IMR-90 (cell line): ENCODE measurements at regions not wholly inside any gene's neighbourhood (a gene's known extent, or its start where the extent isn't known, plus 50 kb on each side); places are given as distances from the start of the nearest gene placed in this dataset.

ENCODE experiments used
- ATAC-seq: fragments of 200-7000 bp; cut with Tn5 transposase; 2 replicates; pipeline ENCODE4 v1.9.1; 2020; ENCODE audit warnings: low read depth, mild to moderate bottlenecking, moderate library complexity
- BruUV-seq: library from RNA; stranded (reverse); fragments of 400-500 nt; replicated peaks from 2 replicates; lab custom pipeline; 2021; lab: Mats Ljungman, UMichigan
- CTCF ChIA-PET: fragments of 300-600 bp; formaldehyde crosslinking; extraction: SDS; loops from one replicate; lab custom pipeline; 2021; ENCODE audit warnings: antibody characterized with exemption; lab: Yijun Ruan, JAX
- POLR2A ChIA-PET: fragments of 300-600 bp; sonication (Branson Sonifier 250); formaldehyde crosslinking; loops from one replicate; lab custom pipeline; 2022; ENCODE audit warnings: antibody characterized with exemption; ENCODE audit not compliant: unreplicated experiment; lab: Charles Lee
- DNase-seq: peaks from one replicate; pipeline ENCODE4 v3.0.0; 2013
- H2AFZ ChIP-seq: replicated peaks from 2 replicates; pipeline ENCODE3; 2013; ENCODE audit warnings: low read length, mild to moderate bottlenecking; ENCODE audit not compliant: poor library complexity
- H2AK5ac ChIP-seq: 2 replicates; pipeline ENCODE4 v1.6.1; 2013; ENCODE audit warnings: low read depth, low read length, inconsistent platforms
- H2AK9ac ChIP-seq: replicated peaks from 2 replicates; pipeline ENCODE3; 2013; ENCODE audit warnings: mild to moderate bottlenecking, low read depth, low read length, moderate library complexity; ENCODE audit not compliant: poor library complexity
- H2BK120ac ChIP-seq: 2 replicates; pipeline ENCODE4 v1.6.1; 2013; ENCODE audit warnings: low read depth, low read length, inconsistent platforms
- H2BK15ac ChIP-seq: 3 replicates; pipeline ENCODE4 v1.6.1; 2013; ENCODE audit warnings: low read depth, low read length, inconsistent platforms
- H2BK20ac ChIP-seq: 2 replicates; pipeline ENCODE4 v1.6.1; 2013; ENCODE audit warnings: low read depth, mild to moderate bottlenecking, inconsistent platforms, low read length, moderate library complexity
- H2BK5ac ChIP-seq: 2 replicates; pipeline ENCODE4 v1.6.1; 2013; ENCODE audit warnings: mild to moderate bottlenecking, low read depth, low read length, inconsistent platforms; ENCODE audit not compliant: poor library complexity, severe bottlenecking
- H3K14ac ChIP-seq: replicated peaks from 2 replicates; pipeline ENCODE4 v1.6.1; 2013; ENCODE audit warnings: low read depth, low read length, inconsistent platforms
- H3K18ac ChIP-seq: 2 replicates; pipeline ENCODE4 v1.6.1; 2013; ENCODE audit warnings: low read depth, low read length, control low read depth
- H3K23ac ChIP-seq: 2 replicates; pipeline ENCODE4 v1.6.1; 2013; ENCODE audit warnings: low read depth, low read length, inconsistent platforms
- H3K27ac ChIP-seq: 2 replicates; pipeline ENCODE4 v1.5.1; 2013; ENCODE audit warnings: mild to moderate bottlenecking, control low read depth, low read length; ENCODE audit not compliant: insufficient read depth
- H3K27me3 ChIP-seq: 2 replicates; pipeline ENCODE4 v1.6.1; 2013; ENCODE audit warnings: low read length; ENCODE audit not compliant: control insufficient read depth, insufficient read depth
- H3K36me3 ChIP-seq: 2 replicates; pipeline ENCODE4 v1.6.1; 2013; ENCODE audit warnings: low read length, mixed read lengths; ENCODE audit not compliant: control insufficient read depth, insufficient read depth
- H3K4ac ChIP-seq: 2 replicates; pipeline ENCODE4 v1.6.1; 2013; ENCODE audit warnings: low read depth, low read length, inconsistent platforms
- H3K4me1 ChIP-seq: 2 replicates; pipeline ENCODE4 v1.6.1; 2013; ENCODE audit warnings: low read length, mixed read lengths; ENCODE audit not compliant: control insufficient read depth, insufficient read depth
- H3K4me2 ChIP-seq: 2 replicates; pipeline ENCODE4 v1.6.1; 2013; ENCODE audit warnings: low read depth, mild to moderate bottlenecking, control low read depth, low read length, moderate library complexity
- H3K4me3 ChIP-seq: 2 replicates; pipeline ENCODE4 v1.5.1; 2013; ENCODE audit warnings: low read depth, mild to moderate bottlenecking, control low read depth, low read length, moderate library complexity; ENCODE audit not compliant: insufficient read depth
- H3K56ac ChIP-seq: 2 replicates; pipeline ENCODE4 v1.6.1; 2013; ENCODE audit warnings: low read length, inconsistent platforms; ENCODE audit not compliant: insufficient read depth; ENCODE audit errors: extremely low read depth
- H3K79me1 ChIP-seq, 2 experiments: 2 replicates each; pipeline ENCODE4 v1.6.1; 2013; ENCODE audit warnings: low read length in 2 of 2, inconsistent platforms in 1 of 2, low read depth in 1 of 2
- H3K9ac ChIP-seq: 2 replicates; pipeline ENCODE4 v1.6.1; 2013; ENCODE audit warnings: low read depth, low read length, control low read depth
- H3K9me1 ChIP-seq: 2 replicates; pipeline ENCODE4 v1.6.1; 2013; ENCODE audit warnings: low read length, inconsistent platforms; ENCODE audit not compliant: insufficient read depth
- H3K9me3 ChIP-seq: 2 replicates; pipeline ENCODE4 v1.6.1; 2013; ENCODE audit warnings: low read length; ENCODE audit not compliant: control insufficient read depth, insufficient read depth
- H4K20me1 ChIP-seq: 2 replicates; pipeline ENCODE4 v1.6.1; 2013; ENCODE audit warnings: low read length, inconsistent platforms; ENCODE audit not compliant: insufficient read depth
- H4K5ac ChIP-seq: 2 replicates; pipeline ENCODE4 v1.6.1; 2013; ENCODE audit warnings: mild to moderate bottlenecking, low read depth, low read length, control low read depth
- H4K8ac ChIP-seq, 2 experiments: 2 replicates each; pipeline ENCODE4 v1.6.1; 2013; ENCODE audit warnings: low read depth in 2 of 2, low read length in 2 of 2, control low read depth in 1 of 2, inconsistent platforms in 1 of 2
- H4K91ac ChIP-seq: 2 replicates; pipeline ENCODE4 v1.6.1; 2013; ENCODE audit warnings: low read depth, low read length, inconsistent platforms; ENCODE audit not compliant: insufficient read depth
- BHLHE40 ChIP-seq: fragments of 150-350 bp; IDR thresholded peaks from 2 replicates; pipeline ENCODE4 v1.6.1; 2016; ENCODE audit warnings: mild to moderate bottlenecking, low read depth, low read length
- CEBPB ChIP-seq: IDR thresholded peaks from 2 replicates; pipeline ENCODE4 v1.6.1; 2012; ENCODE audit warnings: low read depth, low read length, improper control_type of control experiment
- CHD1 ChIP-seq: IDR thresholded peaks from 2 replicates; pipeline ENCODE4 v1.6.1; 2012; ENCODE audit warnings: low read depth, low read length, improper control_type of control experiment
- ELK1 ChIP-seq: fragments of 150-350 bp; IDR thresholded peaks from 2 replicates; pipeline ENCODE4 v1.6.1; 2016; ENCODE audit warnings: low read depth, mild to moderate bottlenecking, low read length, moderate library complexity, borderline replicate concordance
- MAFK ChIP-seq: IDR thresholded peaks from 2 replicates; pipeline ENCODE4 v1.6.1; 2012; ENCODE audit warnings: low read depth, low read length, improper control_type of control experiment
- MAZ ChIP-seq: IDR thresholded peaks from 2 replicates; pipeline ENCODE4 v1.6.1; 2012; ENCODE audit warnings: low read depth, mild to moderate bottlenecking, low read length, improper control_type of control experiment, moderate library complexity, borderline replicate concordance
- RFX5 ChIP-seq: IDR thresholded peaks from 2 replicates; pipeline ENCODE4 v1.8.0; 2012; ENCODE audit warnings: low read depth, mild to moderate bottlenecking, low read length, moderate library complexity
- WGBS, 2 experiments: methylation state at CpG; one replicate each; pipeline versions ENCODE4 v1.1.5 to v1.1.7; 2013; ENCODE audit warnings: missing lambda C conversion rate in 2 of 2; ENCODE audit not compliant: insufficient read length in 1 of 2; ENCODE audit errors: extremely low coverage in 2 of 2; 5-methylcytosine and 5-hydroxymethylcytosine counted together
- dilution Hi-C: fragments of 300-500 bp; cut with HindIII; formaldehyde crosslinking; loops from one replicate; pipeline ENCODE4 v1.14.3; 2018; ENCODE audit warnings: low sequenced_read_pairs; ENCODE audit not compliant: unreplicated experiment
- in situ Hi-C: fragments of 300-500 bp; cut with MboI; formaldehyde crosslinking; loops from 3 replicates; pipeline ENCODE4 v1.14.3; 2019; ENCODE audit warnings: low sequenced_read_pairs, inconsistent platforms, mixed read lengths
- intact Hi-C: fragments of 100-400 bp; cut with micrococcal nuclease; formaldehyde crosslinking; loops from 2 replicates; pipeline ENCODE4 v1.10.0; 2022
- TF ChIP-seq, protein P1 (sequence below): fragments of 150-350 bp; IDR thresholded peaks from 2 replicates; pipeline ENCODE4 v1.6.1; 2017; ENCODE audit warnings: mild to moderate bottlenecking, antibody characterized with exemption, low read length, low read depth

DNA sequence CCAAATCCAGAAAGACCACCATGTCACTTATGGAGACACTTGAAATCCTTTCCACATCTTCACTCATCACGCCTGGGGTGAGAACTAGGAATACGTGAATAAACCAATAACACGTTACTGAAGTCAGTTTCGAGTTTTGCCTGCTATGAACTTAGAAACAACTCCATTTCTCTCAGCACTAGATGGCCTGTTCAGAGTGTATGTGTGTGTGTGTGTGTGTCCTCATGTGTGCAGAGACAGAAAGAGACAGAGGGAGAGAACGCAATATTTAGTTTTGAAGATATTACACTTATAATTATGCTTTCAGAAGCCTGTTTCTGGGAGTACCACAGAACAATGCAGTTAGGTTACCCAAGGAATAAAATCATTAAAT, 81.2 kb upstream of the CCN6 start:
- WGBS, 2 experiments: no CpG with 5 or more reads among the region's 5 CpGs
- peak overlapping the region; percentile 83 for H3K4ac ChIP-seq
- peak overlapping the region; percentile 73 for H2BK20ac ChIP-seq
- peak overlapping the region; percentile 76 for H4K5ac ChIP-seq
- TF ChIP-seq CHD1 (no peak), MAFK (no peak), CEBPB (no peak), ELK1 (no peak), RFX5 (no peak), MAZ (no peak), BHLHE40 (no peak)
- TF ChIP-seq, protein P1, sequence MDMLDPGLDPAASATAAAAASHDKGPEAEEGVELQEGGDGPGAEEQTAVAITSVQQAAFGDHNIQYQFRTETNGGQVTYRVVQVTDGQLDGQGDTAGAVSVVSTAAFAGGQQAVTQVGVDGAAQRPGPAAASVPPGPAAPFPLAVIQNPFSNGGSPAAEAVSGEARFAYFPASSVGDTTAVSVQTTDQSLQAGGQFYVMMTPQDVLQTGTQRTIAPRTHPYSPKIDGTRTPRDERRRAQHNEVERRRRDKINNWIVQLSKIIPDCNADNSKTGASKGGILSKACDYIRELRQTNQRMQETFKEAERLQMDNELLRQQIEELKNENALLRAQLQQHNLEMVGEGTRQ: no peak
- intact Hi-C loops (loop anchor here (2.0 to 5.0 kb wide), 2 partner anchors 70 to 100 kb away; partner anchors contain the start of gene FYN), dilution Hi-C loops (no loop called here), in situ Hi-C loops (no loop called here)
- peak overlapping the region; percentile 84 for H4K91ac ChIP-seq
- peak overlapping the region; percentile 96 for H2BK5ac ChIP-seq
- H3K9me3 ChIP-seq: no peaks in the 10 kb centered on the region
- H3K27me3 ChIP-seq: no peaks in the 10 kb centered on the region; the same call in 1 of the 2 replicates
- POLR2A ChIA-PET: no interaction called here
- H4K8ac ChIP-seq: peak overlapping the region; percentile 13 to 90
- H3K27ac ChIP-seq: peak overlapping the region; percentile 87; the same call in 1 of the 2 replicates
- no TSS peak for BruUV-seq
- H2AK9ac ChIP-seq: peak overlapping the region; percentile 49
- peak overlapping the region; percentile 76 for H2AK5ac ChIP-seq
- H2BK120ac ChIP-seq: peak overlapping the region; percentile 93
- H2BK15ac ChIP-seq: peak overlapping the region; percentile 83
- ATAC-seq (no peak), DNase-seq (no peak)
- H4K20me1 ChIP-seq: no peaks in the 10 kb centered on the region
- CTCF ChIA-PET: no interaction called here
- peak overlapping the region; percentile 88; the same call in 1 of the 2 replicates for H3K56ac ChIP-seq
- H3K36me3 ChIP-seq: no peaks in the 10 kb centered on the region
- H3K9me1 ChIP-seq: peaks cover 9% of the 10 kb centered on the region; the same call in 1 of the 2 replicates
- peak overlapping the region; percentile 32; the same call in 1 of the 2 replicates for H3K9ac ChIP-seq
- peaks cover 0 to 6% of the 10 kb centered on the region in 2 experiments; a peak in 1 of 4 replicates for H3K79me1 ChIP-seq
- H2AFZ ChIP-seq: peak overlapping the region; percentile 70
- peak overlapping the region; percentile 13; the same call in 1 of the 2 replicates for H3K4me3 ChIP-seq
- H3K18ac ChIP-seq: peak overlapping the region; percentile 32
- peak overlapping the region; percentile 43 for H3K4me2 ChIP-seq
- H3K14ac ChIP-seq: peak overlapping the region; percentile 94
- H3K23ac ChIP-seq: peak overlapping the region; percentile 90
- H3K4me1 ChIP-seq: peaks cover 9% of the 10 kb centered on the region
